SK-N-MC (cell line): ENCODE measurements at regions not wholly inside any gene's neighbourhood (a gene's known extent, or its start where the extent isn't known, plus 50 kb on each side); places are given as distances from the start of the nearest gene placed in this dataset.

Source experiments
- DNase-seq: peaks from one replicate; pipeline ENCODE4 v3.0.0-alpha.2; 2011; ENCODE audit warnings: low read depth, low spot score
- H3K27ac ChIP-seq: fragments of 200-600 bp; sonication (generic); 2 replicates; pipeline ENCODE4 v1.5.1; 2016; ENCODE audit warnings: mixed run types
- H3K36me3 ChIP-seq: fragments of 200-600 bp; sonication (generic); 2 replicates; pipeline ENCODE4 v1.6.1; 2017; ENCODE audit warnings: antibody characterized with exemption, low read length, mixed read lengths; ENCODE audit not compliant: insufficient read depth
- H3K4me3 ChIP-seq: fragments of 200-600 bp; sonication (generic); 2 replicates; pipeline ENCODE4 v1.5.1; 2016
- H3K9ac ChIP-seq: fragments of 200-600 bp; sonication (generic); 2 replicates; pipeline ENCODE4 v1.8.0; 2017; ENCODE audit warnings: mixed run types, mixed read lengths; ENCODE audit not compliant: insufficient read length
- H3K9me3 ChIP-seq: fragments of 200-600 bp; sonication (generic); 2 replicates; pipeline ENCODE4 v1.6.1; 2017; ENCODE audit warnings: low read depth, mild to moderate bottlenecking, antibody characterized with exemption, low read length, moderate library complexity, mixed read lengths
- EZH2 ChIP-seq: fragments of 200-600 bp; sonication (generic); IDR thresholded peaks from one replicate; pipeline ENCODE4 v1.6.1; 2017; ENCODE audit warnings: antibody characterized with exemption
- FOXP2 ChIP-seq: optimal IDR thresholded peaks from 2 replicates; pipeline ENCODE3; 2011; ENCODE audit warnings: mild to moderate bottlenecking, moderate library complexity; ENCODE audit not compliant: insufficient read depth; ENCODE audit errors: extremely low read length, control extremely low read depth
- POLR2AphosphoS5 ChIP-seq: IDR thresholded peaks from 2 replicates; pipeline ENCODE4 v1.6.1; 2012; ENCODE audit warnings: mild to moderate bottlenecking, low read depth, low read length, borderline replicate concordance

GRCh38 chr13:77838271-77838670 is 80.4 kb downstream of the EDNRB start:
- Histone ChIP-seq H3K4me3 (no peak overlapping the region), H3K27ac (no peak overlapping the region), H3K36me3 (no peaks in the 10 kb centered on the region), H3K9ac (no peak overlapping the region), H3K9me3 (no peaks in the 10 kb centered on the region)
- no peak for TF ChIP-seq POLR2AphosphoS5
- TF ChIP-seq EZH2 = no peak
- no peak for TF ChIP-seq FOXP2
- no peak for DNase-seq

DNA sequence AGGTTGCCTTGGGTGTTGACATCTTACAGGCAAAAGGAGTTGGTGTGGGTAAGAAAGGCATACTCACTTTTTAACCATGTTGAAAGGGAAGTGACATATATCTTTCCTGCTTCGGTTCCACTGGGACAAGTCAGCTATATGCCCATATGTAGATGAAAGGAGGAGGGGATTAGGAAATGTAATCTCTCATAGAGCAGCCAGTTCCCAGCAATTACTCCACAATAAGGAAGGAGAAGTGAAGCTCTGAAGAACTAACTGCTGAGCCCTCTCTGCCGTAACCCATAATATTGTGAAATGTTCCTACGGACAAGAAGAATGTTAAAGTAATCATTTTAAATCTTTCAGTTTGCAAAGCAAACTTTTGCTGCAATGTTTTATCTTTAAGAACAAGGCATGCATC is 82.2 kb downstream of the EDNRB start:
- no peaks in the 10 kb centered on the region for H3K36me3 ChIP-seq
- H3K27ac ChIP-seq = no peak overlapping the region
- H3K9ac ChIP-seq = no peak overlapping the region
- H3K4me3 ChIP-seq = no peak overlapping the region
- TF ChIP-seq EZH2 (no peak), POLR2AphosphoS5 (no peak), FOXP2 (no peak)
- no peaks in the 10 kb centered on the region for H3K9me3 ChIP-seq
- DNase-seq = no peak

DNA sequence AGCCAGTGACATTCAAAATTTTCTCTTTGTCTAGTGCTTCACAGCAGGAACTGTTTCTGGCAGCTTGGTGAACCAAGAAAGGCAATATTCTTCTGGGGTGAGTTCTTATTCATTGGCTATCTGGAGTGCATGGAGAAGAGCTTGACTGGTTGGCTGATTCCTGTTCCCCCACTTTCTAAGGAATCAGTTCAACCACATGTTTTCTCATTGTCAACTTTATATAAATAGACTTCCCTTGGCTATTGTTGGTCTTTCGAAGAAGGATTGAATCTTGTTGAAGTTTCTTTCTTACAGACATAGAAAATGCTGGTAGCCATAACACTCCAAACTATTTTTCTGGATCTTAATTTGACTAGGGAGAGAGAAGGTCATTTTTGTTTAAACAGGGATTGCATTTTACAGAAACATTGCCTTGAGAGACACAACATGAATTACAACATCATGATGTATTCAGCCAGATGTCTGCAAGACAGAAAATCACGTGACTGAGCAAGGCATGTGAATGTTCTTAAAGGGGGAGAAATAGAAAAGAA is 85.2 kb downstream of the EDNRB start:
- TF ChIP-seq FOXP2 (no peak), EZH2 (no peak), POLR2AphosphoS5 (no peak)
- 0 out of 2 replicates have a peak overlapping the region, but pooled peaks have one; percentile 5 for H3K4me3 ChIP-seq
- H3K9ac ChIP-seq = no peak overlapping the region
- H3K27ac ChIP-seq = peak overlapping the region; percentile 77
- H3K36me3 ChIP-seq = no peaks in the 10 kb centered on the region
- H3K9me3 ChIP-seq = no peaks in the 10 kb centered on the region
- DNase-seq = no peak

DNA sequence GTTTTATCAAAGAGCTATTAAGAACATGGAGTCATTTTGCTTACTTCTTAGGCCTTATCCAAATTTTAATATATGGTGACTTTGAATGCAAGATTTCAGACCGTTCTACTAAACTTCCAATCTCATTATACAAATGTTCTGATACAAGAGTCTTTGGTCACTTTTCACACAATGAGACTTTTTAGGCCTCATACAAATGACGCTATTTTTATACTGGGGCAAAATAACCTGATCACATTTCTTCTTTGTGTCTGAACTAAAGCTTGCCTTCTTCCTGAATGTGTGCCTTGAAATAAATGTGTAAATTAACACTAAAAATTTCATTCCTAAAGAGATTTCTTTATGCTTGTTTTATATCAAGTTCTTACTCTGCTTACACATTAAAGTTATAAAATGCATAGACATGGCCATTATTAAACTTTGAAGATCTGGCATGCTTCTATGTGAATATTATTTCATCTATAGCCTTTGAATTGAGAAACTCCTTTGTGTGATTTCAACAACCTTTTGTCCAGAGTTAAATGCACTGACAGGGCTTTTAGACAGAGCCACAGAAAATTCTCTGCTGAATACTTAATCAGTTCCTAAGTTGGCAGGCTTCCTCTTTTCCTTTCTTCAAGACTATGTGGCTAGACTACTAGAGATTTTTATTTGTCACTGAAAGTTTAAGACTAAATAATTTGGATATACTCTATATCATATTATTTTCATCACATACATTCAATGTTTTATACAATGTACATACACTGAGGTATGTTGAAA is 86.1 kb downstream of the EDNRB start:
- TF ChIP-seq FOXP2 = no peak
- no peak for TF ChIP-seq EZH2
- TF ChIP-seq POLR2AphosphoS5 = no peak
- H3K27ac ChIP-seq = peak overlapping the region; percentile 77
- H3K9ac ChIP-seq = no peak overlapping the region
- 0 out of 2 replicates have a peak overlapping the region, but pooled peaks have one; percentile 6 for H3K4me3 ChIP-seq
- no peaks in the 10 kb centered on the region for H3K9me3 ChIP-seq
- DNase-seq = peak; percentile 32
- no peaks in the 10 kb centered on the region for H3K36me3 ChIP-seq

DNA sequence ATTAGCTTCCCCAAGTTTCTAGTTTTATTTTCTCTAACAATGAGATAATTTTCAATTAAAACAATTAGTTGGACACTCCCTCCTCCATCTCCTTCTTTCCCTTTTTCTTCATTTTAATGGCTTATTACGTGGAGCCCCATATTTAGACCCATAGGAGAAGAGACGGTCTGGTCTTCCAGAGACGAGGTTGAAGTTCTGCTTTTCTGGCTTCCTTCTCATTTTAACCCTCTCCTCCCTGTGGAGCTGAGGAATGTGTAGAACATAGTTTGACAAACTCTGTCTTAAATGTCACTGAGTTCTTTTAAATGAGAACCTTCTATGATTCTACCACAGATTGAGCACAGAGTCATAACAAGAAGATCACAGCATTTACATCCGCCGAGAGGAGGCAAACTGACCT is 86.8 kb downstream of the EDNRB start:
- Histone ChIP-seq H3K9me3 (no peaks in the 10 kb centered on the region), H3K9ac (no peak overlapping the region), H3K27ac (no peak overlapping the region), H3K36me3 (no peaks in the 10 kb centered on the region), H3K4me3 (no peak overlapping the region)
- TF ChIP-seq EZH2 = no peak
- TF ChIP-seq POLR2AphosphoS5 = no peak
- TF ChIP-seq FOXP2 = no peak
- DNase-seq = no peak

DNA sequence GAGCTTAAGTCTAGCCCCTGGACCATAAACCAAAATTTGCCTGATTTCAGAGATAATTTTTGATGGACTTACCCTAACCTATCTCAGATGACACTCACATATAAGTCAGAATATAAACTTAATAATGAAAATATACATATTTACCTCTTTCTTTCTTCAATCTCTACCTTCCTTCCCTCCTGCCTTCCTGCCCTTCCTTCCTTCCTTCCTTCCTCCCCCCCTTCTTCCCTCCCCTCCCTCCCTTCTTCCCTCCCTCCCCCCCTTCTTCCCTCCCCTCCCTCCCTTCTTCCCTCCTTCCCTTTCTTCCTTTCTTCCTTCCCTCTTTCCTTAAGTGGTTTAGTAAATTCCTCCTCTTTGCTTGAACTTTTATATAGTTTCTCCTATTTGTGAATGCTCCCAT is 88.7 kb downstream of the EDNRB start:
- H3K9ac ChIP-seq = no peak overlapping the region
- TF ChIP-seq POLR2AphosphoS5 (no peak), FOXP2 (no peak), EZH2 (no peak)
- DNase-seq = no peak
- no peaks in the 10 kb centered on the region for H3K36me3 ChIP-seq
- no peak overlapping the region for H3K4me3 ChIP-seq
- no peaks in the 10 kb centered on the region for H3K9me3 ChIP-seq
- H3K27ac ChIP-seq = no peak overlapping the region

DNA sequence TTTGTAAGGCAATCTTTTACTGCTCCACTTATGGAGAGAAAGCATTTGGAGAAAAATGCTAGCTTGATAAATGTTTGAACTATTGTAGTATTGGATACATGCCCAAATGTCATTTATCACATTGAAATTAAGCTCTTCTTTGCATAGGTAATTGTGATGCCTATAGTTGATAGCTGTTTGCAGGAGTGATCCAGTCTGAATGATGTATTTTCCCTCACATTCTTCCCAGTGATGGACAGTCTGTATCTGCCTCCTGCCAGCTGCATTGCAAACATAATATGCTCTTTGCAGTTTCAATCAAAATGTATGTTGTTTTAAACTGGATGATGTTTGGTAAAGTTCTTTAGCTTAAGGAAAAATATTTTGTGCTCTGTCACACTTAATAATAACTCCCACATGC is 89.8 kb downstream of the EDNRB start:
- Histone ChIP-seq H3K4me3 (no peak overlapping the region), H3K9ac (no peak overlapping the region), H3K27ac (no peak overlapping the region), H3K9me3 (no peaks in the 10 kb centered on the region), H3K36me3 (no peaks in the 10 kb centered on the region)
- DNase-seq = no peak
- TF ChIP-seq FOXP2 (no peak), POLR2AphosphoS5 (no peak), EZH2 (no peak)

DNA sequence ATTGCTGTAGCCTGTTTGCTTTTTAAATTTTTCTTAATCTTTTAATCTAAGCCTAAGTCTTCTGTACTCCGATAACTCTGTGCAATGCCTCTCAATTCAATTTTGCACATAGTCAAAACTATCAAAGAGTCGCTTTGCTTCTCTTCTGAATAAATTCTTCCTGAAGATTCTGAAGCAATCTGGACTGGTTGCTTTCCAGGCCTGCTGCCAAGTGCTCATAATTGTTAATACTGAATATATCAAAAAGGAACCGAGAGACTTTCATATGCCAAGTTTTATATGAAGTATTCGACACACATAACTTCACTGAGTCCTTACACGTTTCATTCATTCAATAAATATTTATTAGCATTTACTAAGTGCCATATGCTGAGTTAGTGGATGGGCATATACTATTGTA is 91.3 kb downstream of the EDNRB start:
- DNase-seq = no peak

More for the DNA sequence above, 91.3 kb downstream of the EDNRB start:
- no peaks in the 10 kb centered on the region for H3K9me3 ChIP-seq
- H3K9ac ChIP-seq = no peak overlapping the region
- H3K27ac ChIP-seq = no peak overlapping the region
- no peaks in the 10 kb centered on the region for H3K36me3 ChIP-seq
- no peak for TF ChIP-seq FOXP2
- TF ChIP-seq POLR2AphosphoS5 = no peak
- TF ChIP-seq EZH2 = no peak
- H3K4me3 ChIP-seq = no peak overlapping the region
